Neuronal stem cell (in vitro differentiated cells): ENCODE measurements at regions not wholly inside any gene's neighbourhood (a gene's known extent, or its start where the extent isn't known, plus 50 kb on each side); places are given as distances from the start of the nearest gene placed in this dataset.

Experiments used
- DNase-seq: peaks from one replicate; pipeline ENCODE4 v3.0.0-alpha.2; 2013; ENCODE audit warnings: low spot score
- H2AFZ ChIP-seq: one replicate; pipeline ENCODE4 v1.6.1; 2013; ENCODE audit warnings: mild to moderate bottlenecking, low read length, inconsistent platforms
- H2AK5ac ChIP-seq: 2 replicates; pipeline ENCODE4 v1.6.1; 2013; ENCODE audit warnings: low read depth, mild to moderate bottlenecking, inconsistent platforms, low read length, moderate library complexity, mixed read lengths
- H2BK120ac ChIP-seq: 2 replicates; pipeline ENCODE4 v1.6.1; 2013; ENCODE audit warnings: low read depth, mild to moderate bottlenecking, inconsistent platforms, low read length, moderate library complexity, mixed read lengths
- H2BK12ac ChIP-seq: one replicate; pipeline ENCODE4 v1.6.1; 2013; ENCODE audit warnings: low read length, inconsistent platforms
- H2BK15ac ChIP-seq: 2 replicates; pipeline ENCODE4 v1.6.1; 2013; ENCODE audit warnings: mild to moderate bottlenecking, low read length, inconsistent platforms, mixed read lengths
- H2BK5ac ChIP-seq: one replicate; pipeline ENCODE4 v1.6.1; 2013; ENCODE audit warnings: inconsistent platforms, mild to moderate bottlenecking, low read length, moderate library complexity
- H3K14ac ChIP-seq: one replicate; pipeline ENCODE4 v1.6.1; 2013; ENCODE audit warnings: low read length, inconsistent platforms
- H3K18ac ChIP-seq: 2 replicates; pipeline ENCODE4 v1.6.1; 2013; ENCODE audit warnings: low read length, inconsistent platforms
- H3K23ac ChIP-seq: 2 replicates; pipeline ENCODE4 v1.6.1; 2013; ENCODE audit warnings: low read depth, mild to moderate bottlenecking, mixed read lengths, low read length, inconsistent platforms; ENCODE audit not compliant: poor library complexity
- H3K27ac ChIP-seq: replicated peaks from 3 replicates; pipeline ENCODE4 v1.5.1; 2013; ENCODE audit warnings: low read length, inconsistent platforms
- H3K27me3 ChIP-seq, 3 experiments: 2 replicates each; pipeline ENCODE4 v1.6.1; 2013; ENCODE audit warnings: low read length in 3 of 3, mild to moderate bottlenecking in 2 of 3, inconsistent platforms in 1 of 3, low read depth in 1 of 3, mixed read lengths in 1 of 3, moderate library complexity in 1 of 3; ENCODE audit not compliant: control insufficient read depth in 3 of 3, insufficient read depth in 3 of 3
- H3K36me3 ChIP-seq, 2 donors: replicated peaks in 1 of 2; 2 replicates each; pipeline ENCODE4 v1.6.1; 2013; ENCODE audit warnings: low read length in 2 of 2; ENCODE audit not compliant: control insufficient read depth in 2 of 2, insufficient read depth in 2 of 2
- H3K4ac ChIP-seq: 2 replicates; pipeline ENCODE4 v1.6.1; 2013; ENCODE audit warnings: inconsistent platforms, mild to moderate bottlenecking, low read length, moderate library complexity
- H3K4me1 ChIP-seq, 2 donors: 1 replicate in 1 of 2; 2 replicates in 1 of 2; pipeline ENCODE4 v1.6.1; 2013; ENCODE audit warnings: low read length in 2 of 2, low read depth in 1 of 2; ENCODE audit not compliant: control insufficient read depth in 2 of 2, insufficient read depth in 1 of 2
- H3K4me2 ChIP-seq: one replicate; pipeline ENCODE4 v1.6.1; 2013; ENCODE audit warnings: mild to moderate bottlenecking, low read length, inconsistent platforms; ENCODE audit not compliant: insufficient read depth, poor library complexity, severe bottlenecking
- H3K4me3 ChIP-seq, 2 donors: 2 replicates each; pipeline ENCODE4 v1.5.1; 2013; ENCODE audit warnings: low read length in 2 of 2, mild to moderate bottlenecking in 2 of 2, inconsistent platforms in 1 of 2, moderate library complexity in 1 of 2
- H3K79me1 ChIP-seq: one replicate; pipeline ENCODE4 v1.6.1; 2013; ENCODE audit warnings: low read depth, mild to moderate bottlenecking, inconsistent platforms, low read length, moderate library complexity
- H3K9ac ChIP-seq: one replicate; pipeline ENCODE4 v1.6.1; 2013; ENCODE audit warnings: mild to moderate bottlenecking, low read depth, low read length, inconsistent platforms; ENCODE audit not compliant: poor library complexity
- H3K9me3 ChIP-seq, 2 donors: replicated peaks in 1 of 2; 2 replicates each; pipeline versions ENCODE3 to v1.6.1; 2013; ENCODE audit warnings: low read length in 2 of 2, mild to moderate bottlenecking in 2 of 2, inconsistent platforms in 1 of 2, low read depth in 1 of 2, mixed read lengths in 1 of 2, moderate library complexity in 1 of 2; ENCODE audit not compliant: control insufficient read depth in 2 of 2, insufficient read depth in 1 of 2
- H4K8ac ChIP-seq: one replicate; pipeline ENCODE4 v1.6.1; 2013; ENCODE audit warnings: low read depth, mild to moderate bottlenecking, inconsistent platforms, low read length, moderate library complexity
- H4K91ac ChIP-seq: one replicate; pipeline ENCODE4 v1.6.1; 2013; ENCODE audit warnings: low read length, low read depth, mild to moderate bottlenecking, inconsistent platforms; ENCODE audit not compliant: poor library complexity
- WGBS, 2 donors: extraction: QIAGEN DNeasy Blood & Tissue Kit; methylation state at CpG; one replicate each; pipeline ENCODE4 v1.1.7; 2013; ENCODE audit warnings: missing lambda C conversion rate in 2 of 2, mixed read lengths in 1 of 2; ENCODE audit not compliant: insufficient read length in 2 of 2, insufficient replicate concordance in 1 of 2; ENCODE audit errors: extremely low coverage in 2 of 2; 5-methylcytosine and 5-hydroxymethylcytosine counted together

GRCh38 chr2:18373081-18373480, 187.4 kb downstream of the RDH14 start:
- H2BK5ac ChIP-seq, result no peak overlapping the region
- no peak overlapping the region for H2BK15ac ChIP-seq
- no peak overlapping the region for H3K14ac ChIP-seq
- H3K27ac ChIP-seq, result no peak overlapping the region
- H3K27me3 ChIP-seq, result no peaks in the 10 kb centered on the region
- H3K4me1 ChIP-seq, result no peaks in the 10 kb centered on the region
- H3K79me1 ChIP-seq, result no peaks in the 10 kb centered on the region
- H3K23ac ChIP-seq, result no peak overlapping the region
- no peak overlapping the region for H4K91ac ChIP-seq
- H4K8ac ChIP-seq, result no peak overlapping the region
- no peak overlapping the region for H3K4me2 ChIP-seq
- H2AK5ac ChIP-seq, result no peak overlapping the region
- no CpG with 5 or more reads among the region's 1 CpG for WGBS, 2 donors
- no peak overlapping the region for H3K9ac ChIP-seq
- DNase-seq, result no peak
- no peaks in the 10 kb centered on the region for H3K36me3 ChIP-seq
- no peaks in the 10 kb centered on the region for H3K9me3 ChIP-seq
- no peak overlapping the region for H2BK120ac ChIP-seq
- H3K4me3 ChIP-seq, result no peak overlapping the region
- no peak overlapping the region for H3K4ac ChIP-seq
- H2BK12ac ChIP-seq, result no peak overlapping the region
- no peak overlapping the region for H2AFZ ChIP-seq
- H3K18ac ChIP-seq, result no peak overlapping the region

- H3K23ac ChIP-seq, result no peak overlapping the region
- H3K4me1 ChIP-seq, result no peaks in the 10 kb centered on the region
- no peak overlapping the region for H2BK120ac ChIP-seq
- H3K14ac ChIP-seq, result no peak overlapping the region
- no peaks in the 10 kb centered on the region for H3K27me3 ChIP-seq
- DNase-seq, result no peak
- H4K8ac ChIP-seq, result no peak overlapping the region
- H2AFZ ChIP-seq, result no peak overlapping the region
- H3K27ac ChIP-seq, result no peak overlapping the region
- no peaks in the 10 kb centered on the region for H3K79me1 ChIP-seq
- no peak overlapping the region for H2BK5ac ChIP-seq
- H3K4me2 ChIP-seq, result no peak overlapping the region
- no peak overlapping the region for H3K18ac ChIP-seq
- no peak overlapping the region for H2BK15ac ChIP-seq
- H4K91ac ChIP-seq, result no peak overlapping the region
- H3K36me3 ChIP-seq, result no peaks in the 10 kb centered on the region
- no peak overlapping the region for H2AK5ac ChIP-seq
- no peak overlapping the region for H2BK12ac ChIP-seq
- no peak overlapping the region for H3K4ac ChIP-seq
- H3K9me3 ChIP-seq, result no peaks in the 10 kb centered on the region
- H3K4me3 ChIP-seq, result no peak overlapping the region
- no peak overlapping the region for H3K9ac ChIP-seq
Measured at GRCh38 chr2:18372641-18373040, 187.8 kb downstream of the RDH14 start.

GRCh38 chr2:18369760-18370159, 190.7 kb downstream of the RDH14 start:
- H3K9ac ChIP-seq, result no peak overlapping the region
- no peak overlapping the region for H2BK120ac ChIP-seq
- H3K18ac ChIP-seq, result no peak overlapping the region
- no peaks in the 10 kb centered on the region for H3K4me1 ChIP-seq
- H3K23ac ChIP-seq, result no peak overlapping the region
- no peak overlapping the region for H3K4me2 ChIP-seq
- H3K27ac ChIP-seq, result no peak overlapping the region
- no peak for DNase-seq
- no peaks in the 10 kb centered on the region for H3K9me3 ChIP-seq
- no peak overlapping the region for H3K4me3 ChIP-seq
- H2BK12ac ChIP-seq, result no peak overlapping the region
- WGBS, 2 donors, result no CpG with 5 or more reads among the region's 2 CpGs
- no peaks in the 10 kb centered on the region for H3K27me3 ChIP-seq
- no peaks in the 10 kb centered on the region for H3K79me1 ChIP-seq
- no peak overlapping the region for H3K4ac ChIP-seq
- no peak overlapping the region for H4K8ac ChIP-seq
- H2BK5ac ChIP-seq, result no peak overlapping the region
- no peak overlapping the region for H3K14ac ChIP-seq
- no peak overlapping the region for H2BK15ac ChIP-seq
- H4K91ac ChIP-seq, result no peak overlapping the region
- H2AFZ ChIP-seq, result no peak overlapping the region
- H2AK5ac ChIP-seq, result no peak overlapping the region
- H3K36me3 ChIP-seq, result no peaks in the 10 kb centered on the region

GRCh38 chr2:18368008-18368407, 192.4 kb downstream of the RDH14 start:
- no peak overlapping the region for H2BK5ac ChIP-seq
- H3K18ac ChIP-seq, result no peak overlapping the region
- no peak overlapping the region for H3K23ac ChIP-seq
- no peak overlapping the region for H3K9ac ChIP-seq
- no peak overlapping the region for H3K4me2 ChIP-seq
- DNase-seq, result no peak
- no peak overlapping the region for H4K8ac ChIP-seq
- H3K27me3 ChIP-seq, result no peaks in the 10 kb centered on the region
- H3K36me3 ChIP-seq, result no peaks in the 10 kb centered on the region
- H2BK12ac ChIP-seq, result no peak overlapping the region
- no peaks in the 10 kb centered on the region for H3K9me3 ChIP-seq
- H2AK5ac ChIP-seq, result no peak overlapping the region
- no CpG with 5 or more reads among the region's 2 CpGs for WGBS, 2 donors
- no peaks in the 10 kb centered on the region for H3K4me1 ChIP-seq
- H3K4ac ChIP-seq, result no peak overlapping the region
- no peak overlapping the region for H3K27ac ChIP-seq
- no peak overlapping the region for H3K14ac ChIP-seq
- H2AFZ ChIP-seq, result no peak overlapping the region
- no peak overlapping the region for H2BK120ac ChIP-seq
- no peaks in the 10 kb centered on the region for H3K79me1 ChIP-seq
- no peak overlapping the region for H3K4me3 ChIP-seq
- H2BK15ac ChIP-seq, result no peak overlapping the region
- no peak overlapping the region for H4K91ac ChIP-seq
